T1000 (cell line): ENCODE measurements at regions not wholly inside any gene's neighbourhood (a gene's known extent, or its start where the extent isn't known, plus 50 kb on each side); places are given as distances from the start of the nearest gene placed in this dataset.
A peak's percentile ranks its signal among the peaks of the same experiment; 100 is the strongest.
"Not testable (repeated sequence)": the region's sequence is repeated elsewhere in the genome, so short reads cannot be mapped to it uniquely, and the experiment has no call there.

Experiments used
- DNase-seq: peaks from one replicate; lab custom pipeline; 2025; ENCODE audit warnings: mixed read lengths; lab: John Stamatoyannopoulos, UW

- no peak for DNase-seq
Measured at GRCh38 chr3:165716592-165716991, 120.6 kb downstream of the BCHE start.

- DNase-seq, result no peak
Measured at GRCh38 chr3:165713479-165713878, 123.7 kb downstream of the BCHE start.

- no peak for DNase-seq
Measured at GRCh38 chr3:165712382-165712781, 124.8 kb downstream of the BCHE start.

- DNase-seq, result no peak
Measured at GRCh38 chr3:165697910-165698309, 139.3 kb downstream of the BCHE start.

- no peak for DNase-seq
Measured at GRCh38 chr3:165696496-165696895, 140.7 kb downstream of the BCHE start.

- no peak for DNase-seq
Measured at GRCh38 chr3:165683947-165684346, 153.3 kb downstream of the BCHE start.

GRCh38 chr3:165682734-165683133 lies 154.5 kb downstream of the BCHE start:
- DNase-seq, result no peak

GRCh38 chr3:165669967-165670366 lies 167.3 kb downstream of the BCHE start:
- DNase-seq, result no peak

- no peak for DNase-seq
Measured at GRCh38 chr3:165669504-165669903, 167.7 kb downstream of the BCHE start.

GRCh38 chr3:165667676-165668075 lies 169.5 kb downstream of the BCHE start:
- DNase-seq, result no peak

- DNase-seq, result no peak
Measured at GRCh38 chr3:165658027-165658426, 179.2 kb downstream of the BCHE start.

- DNase-seq, result no peak
Measured at GRCh38 chr3:165653130-165653778, 184.0 kb downstream of the BCHE start.

GRCh38 chr3:165649282-165649681 lies 187.9 kb downstream of the BCHE start:
- DNase-seq, result not testable (repeated sequence)

- DNase-seq, result no peak
Measured at GRCh38 chr3:165645191-165645590, 192.0 kb downstream of the BCHE start.

GRCh38 chr3:165644331-165644730 lies 192.9 kb downstream of the BCHE start:
- no peak for DNase-seq

GRCh38 chr3:165643425-165643824 lies 193.8 kb downstream of the BCHE start:
- no peak for DNase-seq

GRCh38 chr3:165642761-165643420 lies 194.3 kb downstream of the BCHE start:
- peak; percentile 74 for DNase-seq

GRCh38 chr3:165641569-165642310 lies 195.5 kb downstream of the BCHE start:
- DNase-seq, result no peak

GRCh38 chr3:165640970-165641369 lies 196.3 kb downstream of the BCHE start:
- DNase-seq, result no peak

- no peak for DNase-seq
Measured at GRCh38 chr3:165640031-165640430, 197.2 kb downstream of the BCHE start.

GRCh38 chr3:165638034-165638433 lies 199.2 kb downstream of the BCHE start:
- DNase-seq, result no peak

- DNase-seq, result no peak
Measured at GRCh38 chr3:165636684-165637015, 200.6 kb downstream of the BCHE start.
